Caco-2 (cell line): ENCODE measurements at regions not wholly inside any gene's neighbourhood (a gene's known extent, or its start where the extent isn't known, plus 50 kb on each side); places are given as distances from the start of the nearest gene placed in this dataset.

Source experiments
- BruUV-seq: library from RNA; stranded (reverse); fragments of 400-500 nt; replicated peaks from 2 replicates; lab custom pipeline; 2021; lab: Mats Ljungman, UMichigan
- CTCF ChIA-PET: fragments of 300-600 bp; sonication (Branson Sonifier 250); formaldehyde crosslinking; loops from one replicate; lab custom pipeline; 2022; ENCODE audit warnings: antibody characterized with exemption; lab: Charles Lee
- POLR2A ChIA-PET: fragments of 300-600 bp; sonication (Branson Sonifier 250); formaldehyde crosslinking; loops from one replicate; lab custom pipeline; 2022; ENCODE audit warnings: antibody characterized with exemption; lab: Charles Lee
- DNase-seq, 2 experiments: peaks; one replicate each; pipeline versions ENCODE4 v3.0.0 to v3.0.0-alpha.2; 2020 to 2022
- H3K27me3 ChIP-seq: replicated peaks from 2 replicates; pipeline ENCODE4 v1.6.0; 2011; ENCODE audit warnings: low read length; ENCODE audit not compliant: control insufficient read depth, insufficient read depth
- H3K36me3 ChIP-seq: 2 replicates; pipeline ENCODE4 v1.5.1; 2011; ENCODE audit warnings: low read length; ENCODE audit not compliant: control insufficient read depth, insufficient read depth
- H3K4me1 ChIP-seq: fragments of 250-450 bp; sonication (Bioruptor Pico); 2 replicates; pipeline ENCODE4 v1.5.1; 2020; ENCODE audit warnings: mild to moderate bottlenecking
- H3K4me3 ChIP-seq: 2 replicates; pipeline ENCODE4 v1.5.1; 2011; ENCODE audit warnings: low read depth, mild to moderate bottlenecking, control low read depth, low read length
- H3K9me3 ChIP-seq: fragments of 250-450 bp; sonication (Bioruptor Pico); 2 replicates; pipeline ENCODE4 v1.5.1; 2020; ENCODE audit warnings: mild to moderate bottlenecking, moderate library complexity
- H3K27ac Mint-ChIP-seq: one replicate; pipeline ENCODE4 v1.8.0; 2022; ENCODE audit warnings: mixed read lengths; ENCODE audit not compliant: unreplicated experiment
- H3K27me3 Mint-ChIP-seq: one replicate; pipeline ENCODE4 v1.8.0; 2022; ENCODE audit warnings: mixed read lengths; ENCODE audit not compliant: insufficient read depth, unreplicated experiment
- H3K36me3 Mint-ChIP-seq: one replicate; pipeline ENCODE4 v1.8.0; 2022; ENCODE audit warnings: mild to moderate bottlenecking, mixed read lengths; ENCODE audit not compliant: insufficient read depth, unreplicated experiment
- H3K4me1 Mint-ChIP-seq: one replicate; pipeline ENCODE4 v1.8.0; 2022; ENCODE audit warnings: low read depth, mixed read lengths; ENCODE audit not compliant: unreplicated experiment
- H3K4me3 Mint-ChIP-seq: one replicate; pipeline ENCODE4 v1.8.0; 2022; ENCODE audit warnings: mild to moderate bottlenecking, moderate library complexity, mixed read lengths; ENCODE audit not compliant: unreplicated experiment
- H3K9me3 Mint-ChIP-seq: one replicate; pipeline ENCODE4 v1.8.0; 2022; ENCODE audit warnings: mixed read lengths; ENCODE audit not compliant: unreplicated experiment
- intact Hi-C: fragments of 100-400 bp; cut with micrococcal nuclease; formaldehyde crosslinking; loops from one replicate; pipeline ENCODE4 v1.10.0; 2022; ENCODE audit not compliant: unreplicated experiment
- TF ChIP-seq, protein P1 (sequence below), 2 experiments: fragments of 200-600 bp in 1 of 2; IDR thresholded peaks; 1 replicate in 1 of 2; 2 replicates in 1 of 2; pipeline versions ENCODE4 v1.5.1 to v1.8.0; 2011 to 2022; ENCODE audit warnings: antibody characterized with exemption in 1 of 2, control low read depth in 1 of 2, inconsistent platforms in 1 of 2, low read depth in 1 of 2, low read length in 1 of 2, mild to moderate bottlenecking in 1 of 2, moderate library complexity in 1 of 2; ENCODE audit not compliant: insufficient read depth in 1 of 2, severe bottlenecking in 1 of 2, unreplicated experiment in 1 of 2

DNA sequence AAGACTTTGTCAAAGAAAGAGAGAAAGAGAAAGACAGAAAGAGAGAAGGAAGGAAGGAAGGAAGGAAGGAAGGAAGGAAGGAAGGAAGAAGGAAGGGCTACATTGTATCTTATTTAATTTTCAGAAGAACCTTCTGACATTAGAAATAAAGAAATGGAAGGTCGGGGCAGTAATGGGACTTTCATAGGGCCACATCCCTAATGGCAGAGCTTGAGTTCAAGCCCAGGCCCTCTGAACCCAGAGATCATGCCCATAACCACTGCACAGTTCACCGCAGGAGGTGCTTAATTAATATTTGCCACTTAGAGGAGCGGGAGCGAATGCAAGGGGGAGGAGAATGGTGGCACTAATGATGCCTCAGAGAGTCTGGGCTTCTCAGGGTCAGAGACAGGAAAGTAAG lies 233.3 kb downstream of the MN1 start:
- no peaks in the 10 kb centered on the region for H3K9me3 Mint-ChIP-seq
- Histone ChIP-seq H3K4me3 (no peak overlapping the region), H3K4me1 (no peaks in the 10 kb centered on the region), H3K9me3 (0 out of 2 replicates have a peak, but pooled peaks cover 5% of the 10 kb centered on the region), H3K36me3 (no peaks in the 10 kb centered on the region), H3K27me3 (no peaks in the 10 kb centered on the region; the same call in 1 of the 2 replicates)
- intact Hi-C loops = no loop called here
- CTCF ChIA-PET = no interaction called here
- H3K36me3 Mint-ChIP-seq = no peaks in the 10 kb centered on the region
- peaks cover 16% of the 10 kb centered on the region for H3K27me3 Mint-ChIP-seq
- no TSS peak for BruUV-seq
- no peak overlapping the region for H3K27ac Mint-ChIP-seq
- no peak for DNase-seq
- H3K4me1 Mint-ChIP-seq = no peaks in the 10 kb centered on the region
- TF ChIP-seq, protein P1, sequence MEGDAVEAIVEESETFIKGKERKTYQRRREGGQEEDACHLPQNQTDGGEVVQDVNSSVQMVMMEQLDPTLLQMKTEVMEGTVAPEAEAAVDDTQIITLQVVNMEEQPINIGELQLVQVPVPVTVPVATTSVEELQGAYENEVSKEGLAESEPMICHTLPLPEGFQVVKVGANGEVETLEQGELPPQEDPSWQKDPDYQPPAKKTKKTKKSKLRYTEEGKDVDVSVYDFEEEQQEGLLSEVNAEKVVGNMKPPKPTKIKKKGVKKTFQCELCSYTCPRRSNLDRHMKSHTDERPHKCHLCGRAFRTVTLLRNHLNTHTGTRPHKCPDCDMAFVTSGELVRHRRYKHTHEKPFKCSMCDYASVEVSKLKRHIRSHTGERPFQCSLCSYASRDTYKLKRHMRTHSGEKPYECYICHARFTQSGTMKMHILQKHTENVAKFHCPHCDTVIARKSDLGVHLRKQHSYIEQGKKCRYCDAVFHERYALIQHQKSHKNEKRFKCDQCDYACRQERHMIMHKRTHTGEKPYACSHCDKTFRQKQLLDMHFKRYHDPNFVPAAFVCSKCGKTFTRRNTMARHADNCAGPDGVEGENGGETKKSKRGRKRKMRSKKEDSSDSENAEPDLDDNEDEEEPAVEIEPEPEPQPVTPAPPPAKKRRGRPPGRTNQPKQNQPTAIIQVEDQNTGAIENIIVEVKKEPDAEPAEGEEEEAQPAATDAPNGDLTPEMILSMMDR (IDR thresholded peaks at IDR 0.05; ENCODE audit: insufficient read depth in 1 of 2, low read depth in 1 of 2, low read length in 1 of 2, severe bottlenecking in 1 of 2, unreplicated experiment in 1 of 2) = no peak
- no peak overlapping the region for H3K4me3 Mint-ChIP-seq
- POLR2A ChIA-PET = no interaction called here

DNA sequence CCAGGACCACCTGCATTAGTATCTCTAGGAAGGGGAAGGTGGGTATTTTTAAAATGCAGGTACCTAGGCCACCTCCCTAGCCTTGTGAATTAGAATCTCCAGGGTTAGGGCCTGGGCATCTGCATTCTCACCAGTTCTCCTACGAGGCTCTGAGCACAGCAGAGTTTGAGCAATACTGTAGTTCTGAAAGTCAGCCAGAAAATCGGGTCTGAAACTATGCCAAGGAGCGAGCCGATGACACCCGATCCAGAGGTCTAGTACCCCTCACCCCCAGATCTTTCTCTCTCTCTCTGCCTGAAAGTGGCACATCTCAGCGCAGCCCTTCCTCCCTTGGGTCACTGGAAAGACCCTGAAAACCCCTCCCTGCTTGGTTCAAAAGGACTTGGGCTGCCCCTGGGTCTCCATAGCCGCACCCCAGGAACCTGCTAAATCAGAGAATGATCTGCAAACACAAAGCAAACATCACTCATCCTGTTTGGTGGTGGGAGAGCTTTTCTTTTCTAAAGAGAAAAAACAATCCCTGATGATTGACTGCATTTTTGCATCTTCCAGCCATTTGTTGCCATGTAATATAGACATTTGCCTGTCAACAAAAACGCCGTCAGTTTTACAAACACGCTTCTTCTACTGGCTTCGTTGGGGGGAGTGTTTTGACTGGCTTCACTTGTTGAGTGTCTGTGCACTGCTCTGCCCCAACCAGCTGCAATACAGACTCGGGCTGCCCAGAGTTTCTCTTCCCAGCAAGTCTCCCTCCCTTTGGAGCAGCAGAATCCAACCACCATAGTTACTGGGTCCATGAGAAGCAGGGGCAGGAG lies 229.9 kb downstream of the MN1 start:
- DNase-seq = no peak
- no peaks in the 10 kb centered on the region for H3K9me3 Mint-ChIP-seq
- intact Hi-C loops = no loop called here
- ChIA-PET CTCF (no interaction called here), POLR2A (no interaction called here)
- no peaks in the 10 kb centered on the region for H3K4me1 Mint-ChIP-seq
- H3K4me1 ChIP-seq = no peaks in the 10 kb centered on the region
- no peak overlapping the region for H3K4me3 Mint-ChIP-seq
- peaks cover 16% of the 10 kb centered on the region for H3K27me3 Mint-ChIP-seq
- no peaks in the 10 kb centered on the region for H3K36me3 ChIP-seq
- 0 out of 2 replicates have a peak, but pooled peaks cover 5% of the 10 kb centered on the region for H3K9me3 ChIP-seq
- H3K27ac Mint-ChIP-seq = no peak overlapping the region
- no peaks in the 10 kb centered on the region for H3K36me3 Mint-ChIP-seq
- BruUV-seq = no TSS peak
- no peak overlapping the region for H3K4me3 ChIP-seq
- no peaks in the 10 kb centered on the region; the same call in 1 of the 2 replicates for H3K27me3 ChIP-seq
- TF ChIP-seq, protein P1 (IDR thresholded peaks at IDR 0.05; ENCODE audit: insufficient read depth in 1 of 2, low read depth in 1 of 2, low read length in 1 of 2, severe bottlenecking in 1 of 2, unreplicated experiment in 1 of 2) = no peak

DNA sequence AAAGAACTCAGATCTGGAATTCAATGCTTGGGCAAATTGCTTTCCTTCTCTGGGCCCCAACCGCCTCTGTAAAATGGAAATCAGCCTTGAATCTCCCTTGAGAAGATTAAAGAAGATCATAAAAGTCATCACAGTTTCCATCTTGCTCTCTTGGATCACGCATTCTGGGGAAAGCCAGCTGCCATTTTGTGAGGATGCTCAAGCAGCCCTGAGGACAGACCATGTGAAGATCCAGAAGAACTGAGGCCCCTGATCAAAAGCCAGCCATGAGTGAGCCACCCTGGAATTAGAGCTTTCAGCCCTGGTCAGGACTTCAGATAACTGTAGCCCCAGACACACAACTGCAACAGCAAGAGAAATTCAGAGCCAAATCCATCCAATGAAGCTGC lies 229.3 kb downstream of the MN1 start:
- Histone ChIP-seq H3K36me3 (no peaks in the 10 kb centered on the region), H3K9me3 (0 out of 2 replicates have a peak, but pooled peaks cover 5% of the 10 kb centered on the region), H3K4me3 (no peak overlapping the region), H3K27me3 (no peaks in the 10 kb centered on the region; the same call in 1 of the 2 replicates), H3K4me1 (no peaks in the 10 kb centered on the region)
- H3K27me3 Mint-ChIP-seq = peaks cover 16% of the 10 kb centered on the region
- no peak for DNase-seq
- TF ChIP-seq, protein P1 (IDR thresholded peaks at IDR 0.05; ENCODE audit: insufficient read depth in 1 of 2, low read depth in 1 of 2, low read length in 1 of 2, severe bottlenecking in 1 of 2, unreplicated experiment in 1 of 2) = no peak
- no peak overlapping the region for H3K27ac Mint-ChIP-seq
- no peaks in the 10 kb centered on the region for H3K4me1 Mint-ChIP-seq
- no peak overlapping the region for H3K4me3 Mint-ChIP-seq
- no peaks in the 10 kb centered on the region for H3K9me3 Mint-ChIP-seq
- CTCF ChIA-PET = no interaction called here
- BruUV-seq = no TSS peak
- intact Hi-C loops = no loop called here
- POLR2A ChIA-PET = no interaction called here
- H3K36me3 Mint-ChIP-seq = no peaks in the 10 kb centered on the region
